Gastrocnemius medialis (tissue), 4 donors: ENCODE measurements at regions not wholly inside any gene's neighbourhood (a gene's known extent, or its start where the extent isn't known, plus 50 kb on each side); places are given as distances from the start of the nearest gene placed in this dataset.

ENCODE experiments used
- CTCF ChIP-seq, 5 experiments: fragments of 450-650 bp in 3 of 5; fragments of 200-600 bp in 2 of 5; sonication (generic) in 2 of 5; IDR thresholded peaks in 4 of 5; conservative IDR thresholded peaks in 1 of 5; 1 replicate in 4 of 5; 2 replicates in 1 of 5; pipeline ENCODE4 v1.5.1; 2016 to 2019; ENCODE audit warnings: antibody characterized with exemption in 5 of 5, mild to moderate bottlenecking in 3 of 5, moderate library complexity in 3 of 5
- POLR2A ChIP-seq, 2 donors: fragments of 450-650 bp; IDR thresholded peaks; one replicate each; pipeline ENCODE4 v1.6.1; 2017; ENCODE audit warnings: antibody characterized with exemption in 2 of 2, mild to moderate bottlenecking in 2 of 2, moderate library complexity in 2 of 2

DNA sequence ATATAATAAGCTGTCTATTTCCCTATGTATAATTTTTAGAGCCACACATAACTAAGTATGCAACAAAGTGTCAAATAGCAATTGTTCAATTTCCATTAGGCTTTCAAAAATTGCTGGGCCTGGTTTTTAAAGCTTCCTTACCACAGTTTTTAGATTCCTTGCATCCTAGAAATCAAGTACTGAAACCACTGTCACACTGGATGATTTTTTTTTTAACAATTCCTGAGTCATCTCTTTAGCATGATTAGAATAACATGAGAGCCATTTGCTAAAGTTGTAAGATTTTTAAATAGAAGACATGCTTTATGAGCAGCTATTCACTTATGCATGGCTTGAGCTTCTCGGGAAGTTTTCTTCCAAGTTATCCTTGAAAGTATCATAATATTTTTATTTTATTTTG, 319.5 kb upstream of the NXPH2 start:
- TF ChIP-seq CTCF (IDR thresholded peaks at IDR 0.05 in 4 of 5, conservative IDR thresholded peaks at IDR 0.05 in 1 of 5) (no peak), POLR2A (IDR thresholded peaks at IDR 0.05) (no peak)
